ENCODE measurements at regions not wholly inside any gene's neighbourhood (a gene's known extent, or its start where the extent isn't known, plus 50 kb on each side); places are given as distances from the start of the nearest gene placed in this dataset.

DNA sequence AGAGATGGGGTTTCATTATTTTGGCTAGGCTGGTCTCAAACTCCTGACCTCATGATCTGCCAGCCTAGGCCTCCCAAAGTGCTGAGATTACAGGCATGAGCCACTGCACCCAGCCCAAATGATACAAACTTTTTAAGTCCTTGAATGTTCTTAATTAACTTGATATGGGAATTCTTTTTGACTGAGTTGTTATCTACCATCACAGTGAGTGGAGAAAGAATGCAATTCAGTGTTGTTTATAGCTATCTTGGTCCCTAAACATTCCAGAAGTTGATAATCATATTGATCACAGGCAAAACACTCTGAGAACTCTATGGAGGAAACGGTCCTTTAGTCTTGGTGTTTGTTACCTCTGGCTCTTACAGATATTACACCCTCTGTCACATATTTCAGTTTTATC, 1072.5 kb downstream of the SUCLG1 start:
- Histone ChIP-seq H3K79me2 (ENCODE audit: control insufficient read depth, insufficient read depth, low read length) (no peaks in the 10 kb centered on the region), H4K20me1 (ENCODE audit: control insufficient read depth, extremely low read depth, insufficient read depth, low read length) (no peaks in the 10 kb centered on the region), H3K4me3 (replicated peaks in 1 of 4; ENCODE audit: control extremely low read depth in 1 of 4, insufficient read depth in 1 of 4, low read depth in 3 of 4, low read length in 4 of 4) (no peak overlapping the region), H3K4me1 (ENCODE audit: control insufficient read depth, extremely low read depth, insufficient read depth, low read length) (no peaks in the 10 kb centered on the region), H2AFZ (ENCODE audit: low read length) (no peak overlapping the region), H3K27ac (ENCODE audit: insufficient read depth, low read length) (no peak overlapping the region), H3K27me3 (ENCODE audit: control insufficient read depth, insufficient read depth, low read length) (no peaks in the 10 kb centered on the region), H3K9me3 (ENCODE audit: control insufficient read depth, insufficient read depth, low read depth, low read length) (no peaks in the 10 kb centered on the region), H3K4me2 (ENCODE audit: extremely low read depth, insufficient read depth, low read length) (no peak overlapping the region), H3K36me3 (ENCODE audit: control insufficient read depth, insufficient read depth, low read length) (no peaks in the 10 kb centered on the region), H3K9ac (ENCODE audit: insufficient read depth, low read length) (no peak overlapping the region)
- no peak for DNase-seq (ENCODE audit: low read depth in 2 of 2)
- TF ChIP-seq EZH2 (IDR thresholded peaks at IDR 0.05; ENCODE audit: low read length, missing control alignments) (no peak), CTCF (conservative IDR thresholded peaks at IDR 0.05 in 1 of 2, IDR thresholded peaks at IDR 0.05 in 1 of 2; ENCODE audit: low read depth in 1 of 2, low read length in 2 of 2) (no peak)

GRCh38 chr2:83378921-83379320, 1080.2 kb downstream of the SUCLG1 start:
- Histone ChIP-seq H3K4me2 (ENCODE audit: extremely low read depth, insufficient read depth, low read length) (no peak overlapping the region), H2AFZ (ENCODE audit: low read length) (no peak overlapping the region)

DNA sequence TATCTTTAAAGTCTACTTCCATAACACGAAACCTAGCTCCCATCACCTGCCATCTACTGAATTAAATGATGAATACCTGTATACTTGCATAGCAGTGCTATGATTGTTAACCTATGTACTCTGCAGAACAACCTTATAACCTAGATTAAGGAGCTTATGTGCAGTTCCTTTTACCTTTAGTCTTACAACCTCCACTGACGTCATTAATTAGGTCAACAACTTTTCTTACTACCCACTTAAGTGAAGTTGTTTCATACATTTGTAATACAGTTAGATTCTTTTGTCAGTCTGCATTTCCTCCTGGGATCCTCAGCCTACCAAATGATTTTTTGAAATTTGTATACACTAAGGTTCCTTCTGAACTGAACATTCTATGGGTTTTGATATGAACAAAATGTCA, 1082.3 kb downstream of the SUCLG1 start:
- Histone ChIP-seq H3K9me3 (ENCODE audit: control insufficient read depth, insufficient read depth, low read depth, low read length) (no peaks in the 10 kb centered on the region), H3K4me3 (replicated peaks in 1 of 4; ENCODE audit: control extremely low read depth in 1 of 4, insufficient read depth in 1 of 4, low read depth in 3 of 4, low read length in 4 of 4) (no peak overlapping the region), H2AFZ (ENCODE audit: low read length) (no peak overlapping the region), H3K36me3 (ENCODE audit: control insufficient read depth, insufficient read depth, low read length) (no peaks in the 10 kb centered on the region), H3K27me3 (ENCODE audit: control insufficient read depth, insufficient read depth, low read length) (no peaks in the 10 kb centered on the region), H3K27ac (ENCODE audit: insufficient read depth, low read length) (no peak overlapping the region), H3K4me1 (ENCODE audit: control insufficient read depth, extremely low read depth, insufficient read depth, low read length) (no peaks in the 10 kb centered on the region), H3K9ac (ENCODE audit: insufficient read depth, low read length) (no peak overlapping the region), H3K79me2 (ENCODE audit: control insufficient read depth, insufficient read depth, low read length) (no peaks in the 10 kb centered on the region), H4K20me1 (ENCODE audit: control insufficient read depth, extremely low read depth, insufficient read depth, low read length) (no peaks in the 10 kb centered on the region), H3K4me2 (ENCODE audit: extremely low read depth, insufficient read depth, low read length) (no peak overlapping the region)
- DNase-seq (ENCODE audit: low read depth in 2 of 2) = no peak
- TF ChIP-seq CTCF (conservative IDR thresholded peaks at IDR 0.05 in 1 of 2, IDR thresholded peaks at IDR 0.05 in 1 of 2; ENCODE audit: low read depth in 1 of 2, low read length in 2 of 2) (no peak), EZH2 (IDR thresholded peaks at IDR 0.05; ENCODE audit: low read length, missing control alignments) (no peak)

More at GRCh38 chr2:83378921-83379320, 1080.2 kb downstream of the SUCLG1 start:
- no peak for TF ChIP-seq EZH2 (IDR thresholded peaks at IDR 0.05; ENCODE audit: low read length, missing control alignments)
- no peak for TF ChIP-seq CTCF (conservative IDR thresholded peaks at IDR 0.05 in 1 of 2, IDR thresholded peaks at IDR 0.05 in 1 of 2; ENCODE audit: low read depth in 1 of 2, low read length in 2 of 2)
- no peaks in the 10 kb centered on the region for H3K4me1 ChIP-seq (ENCODE audit: control insufficient read depth, extremely low read depth, insufficient read depth, low read length)
- no peak for DNase-seq (ENCODE audit: low read depth in 2 of 2)
- no peak overlapping the region for H3K4me3 ChIP-seq (replicated peaks in 1 of 4; ENCODE audit: control extremely low read depth in 1 of 4, insufficient read depth in 1 of 4, low read depth in 3 of 4, low read length in 4 of 4)
- no peaks in the 10 kb centered on the region for H3K36me3 ChIP-seq (ENCODE audit: control insufficient read depth, insufficient read depth, low read length)
- H3K79me2 ChIP-seq (ENCODE audit: control insufficient read depth, insufficient read depth, low read length) = no peaks in the 10 kb centered on the region
- no peak overlapping the region for H3K9ac ChIP-seq (ENCODE audit: insufficient read depth, low read length)
- H3K27ac ChIP-seq (ENCODE audit: insufficient read depth, low read length) = no peak overlapping the region
- H4K20me1 ChIP-seq (ENCODE audit: control insufficient read depth, extremely low read depth, insufficient read depth, low read length) = no peaks in the 10 kb centered on the region
- H3K27me3 ChIP-seq (ENCODE audit: control insufficient read depth, insufficient read depth, low read length) = no peaks in the 10 kb centered on the region
- H3K9me3 ChIP-seq (ENCODE audit: control insufficient read depth, insufficient read depth, low read depth, low read length) = no peaks in the 10 kb centered on the region

Data from fibroblast of lung (primary cell).